ENCODE measurements at regions not wholly inside any gene's neighbourhood (a gene's known extent, or its start where the extent isn't known, plus 50 kb on each side); places are given as distances from the start of the nearest gene placed in this dataset.

- no peaks in the 10 kb centered on the region for H3K36me3 ChIP-seq (ENCODE audit: insufficient read depth, low read length)
- H2AFZ ChIP-seq (ENCODE audit: low read depth, low read length), result no peak overlapping the region
- H3K9me2 ChIP-seq (ENCODE audit: insufficient read depth, low read length), result no peaks in the 10 kb centered on the region
- H3K9ac ChIP-seq (ENCODE audit: low read length), result no peak overlapping the region
- no peaks in the 10 kb centered on the region for H3K27me3 ChIP-seq (ENCODE audit: insufficient read depth, low read depth, low read length)
- no peaks in the 10 kb centered on the region for H3F3A ChIP-seq (ENCODE audit: insufficient read depth, low read length, poor library complexity, severe bottlenecking)
- H4K20me1 ChIP-seq (ENCODE audit: insufficient read depth), result no peaks in the 10 kb centered on the region
- TF ChIP-seq TAF1 (IDR thresholded peaks at IDR 0.05; ENCODE audit: low read depth) (no peak), REST (IDR thresholded peaks at IDR 0.05; ENCODE audit: borderline replicate concordance) (no peak), EP300 (conservative IDR thresholded peaks at IDR 0.05; ENCODE audit: poor library complexity, severe bottlenecking) (no peak), POLR2AphosphoS5 (IDR thresholded peaks at IDR 0.05) (no peak), CTCF (IDR thresholded peaks at IDR 0.05; ENCODE audit: poor library complexity, severe bottlenecking) (no peak), MXI1 (conservative IDR thresholded peaks at IDR 0.05; ENCODE audit: poor library complexity, severe bottlenecking) (no peak), SMC3 (conservative IDR thresholded peaks at IDR 0.05; ENCODE audit: poor library complexity) (no peak), RAD21 (conservative IDR thresholded peaks at IDR 0.05) (no peak), EZH2 (IDR thresholded peaks at IDR 0.05; ENCODE audit: borderline replicate concordance, insufficient read depth, low read length, poor library complexity, severe bottlenecking) (no peak)
- H3K4me3 ChIP-seq (ENCODE audit: low read length), result no peak overlapping the region
- no peaks in the 10 kb centered on the region for H3K9me3 ChIP-seq (ENCODE audit: low read length)
- no peak overlapping the region for H3K27ac ChIP-seq (ENCODE audit: low read length)
- no peaks in the 10 kb centered on the region for H3K79me2 ChIP-seq (replicated peaks; ENCODE audit: insufficient read depth, low read length)
- H3K4me2 ChIP-seq (ENCODE audit: low read length), result no peak overlapping the region
Measured at GRCh38 chr5:89452081-89452480, 569.1 kb upstream of the MEF2C start.

- Histone ChIP-seq H3K9me3 (ENCODE audit: low read length) (no peaks in the 10 kb centered on the region), H3K36me3 (ENCODE audit: insufficient read depth, low read length) (no peaks in the 10 kb centered on the region)
Measured at GRCh38 chr5:89451263-89451662, 568.3 kb upstream of the MEF2C start.

More at GRCh38 chr5:89451263-89451662, 568.3 kb upstream of the MEF2C start:
- Histone ChIP-seq H3K9ac (ENCODE audit: low read length) (no peak overlapping the region), H3K79me2 (replicated peaks; ENCODE audit: insufficient read depth, low read length) (no peaks in the 10 kb centered on the region), H3K27me3 (ENCODE audit: insufficient read depth, low read depth, low read length) (no peaks in the 10 kb centered on the region), H3K4me2 (ENCODE audit: low read length) (no peak overlapping the region), H3K27ac (ENCODE audit: low read length) (no peak overlapping the region), H3K4me3 (ENCODE audit: low read length) (no peak overlapping the region), H2AFZ (ENCODE audit: low read depth, low read length) (no peak overlapping the region), H4K20me1 (ENCODE audit: insufficient read depth) (no peaks in the 10 kb centered on the region), H3F3A (ENCODE audit: insufficient read depth, low read length, poor library complexity, severe bottlenecking) (no peaks in the 10 kb centered on the region), H3K9me2 (ENCODE audit: insufficient read depth, low read length) (no peaks in the 10 kb centered on the region)
- TF ChIP-seq REST (IDR thresholded peaks at IDR 0.05; ENCODE audit: borderline replicate concordance) (no peak), EZH2 (IDR thresholded peaks at IDR 0.05; ENCODE audit: borderline replicate concordance, insufficient read depth, low read length, poor library complexity, severe bottlenecking) (no peak), MXI1 (conservative IDR thresholded peaks at IDR 0.05; ENCODE audit: poor library complexity, severe bottlenecking) (no peak), TAF1 (IDR thresholded peaks at IDR 0.05; ENCODE audit: low read depth) (no peak), POLR2AphosphoS5 (IDR thresholded peaks at IDR 0.05) (no peak)

All from neural cell (in vitro differentiated cells).